SKM-1 treated with dmso at 0.1 percent for 144 hours (cell line): ENCODE measurements at regions not wholly inside any gene's neighbourhood (a gene's known extent, or its start where the extent isn't known, plus 50 kb on each side); places are given as distances from the start of the nearest gene placed in this dataset.

ENCODE experiments used
- DNase-seq: peaks from one replicate; lab custom pipeline; 2025; ENCODE audit not compliant: unreplicated experiment; lab: John Stamatoyannopoulos, UW

DNA sequence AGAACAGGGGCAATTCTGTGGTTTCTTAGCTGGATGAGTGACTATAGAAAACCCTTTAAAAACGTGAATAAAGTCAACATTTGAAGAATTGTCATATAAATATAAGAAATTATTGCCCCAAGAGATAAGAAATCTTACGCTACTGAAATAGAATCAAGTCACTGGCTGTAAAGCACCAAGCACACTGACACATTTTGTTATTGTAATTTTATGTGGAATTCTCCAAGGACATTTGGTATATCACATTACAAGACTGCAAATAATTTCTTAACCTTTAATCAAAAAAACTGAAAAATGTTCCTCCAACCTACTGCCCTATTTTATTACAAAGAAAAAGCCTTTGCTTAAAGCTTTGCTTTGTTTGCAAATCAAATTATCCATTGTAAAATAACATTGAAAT, 383.3 kb downstream of the IPMK start:
- DNase-seq = no peak

DNA sequence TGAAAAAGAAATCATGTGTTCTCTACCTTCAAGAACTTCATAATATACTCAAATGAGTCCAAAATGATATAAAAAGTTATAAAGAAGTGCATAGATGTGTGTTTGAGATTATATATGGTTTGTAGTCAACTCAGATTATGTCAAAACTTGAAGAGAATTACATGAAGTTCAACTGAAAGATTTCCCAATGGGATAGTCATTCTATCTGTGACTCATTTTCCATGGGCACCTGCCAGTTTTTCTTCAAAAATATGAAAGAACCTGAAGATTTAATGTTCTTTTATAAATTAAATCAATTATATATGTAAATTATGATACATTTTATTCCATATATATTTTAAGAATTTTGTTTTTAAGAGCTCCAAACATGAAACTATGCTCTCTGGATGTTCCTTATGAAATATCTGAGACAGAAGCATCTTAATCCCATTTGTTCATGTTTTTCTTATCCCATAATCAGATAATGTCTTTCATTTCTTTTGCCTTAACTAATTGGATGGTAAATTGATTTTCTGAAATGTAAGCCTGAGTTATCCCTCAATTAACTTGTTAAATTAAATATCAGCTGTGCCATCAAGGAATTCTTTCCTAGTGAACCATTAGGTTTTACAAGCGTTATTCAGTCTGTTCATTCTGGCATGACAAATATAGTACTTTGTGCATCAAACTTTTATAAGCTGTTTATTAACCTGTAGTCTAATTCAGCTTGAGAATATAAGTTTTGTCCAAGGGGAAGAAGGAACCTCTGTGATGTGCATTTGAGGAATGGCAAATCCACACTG, 387.1 kb downstream of the IPMK start:
- DNase-seq = no peak

DNA sequence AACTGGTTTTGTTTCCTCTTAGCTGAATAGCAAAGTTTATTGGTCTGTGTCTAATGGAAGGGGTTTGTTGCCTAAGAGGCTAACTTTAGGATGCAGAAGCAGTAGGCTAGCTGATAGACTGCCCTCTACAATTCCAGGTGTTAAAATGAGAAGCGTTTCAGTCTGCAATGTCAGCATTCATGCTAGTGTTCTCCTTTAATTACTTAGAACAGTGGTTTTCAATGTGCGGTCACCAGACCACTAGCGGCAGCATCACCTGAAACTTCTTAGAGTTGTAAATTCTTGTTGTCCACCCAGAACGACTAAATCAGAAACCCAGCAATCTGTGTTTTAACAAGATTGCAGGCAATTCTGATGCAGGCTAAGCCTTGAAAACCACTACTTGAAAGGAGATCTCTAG, 392.9 kb downstream of the IPMK start:
- no peak for DNase-seq

DNA sequence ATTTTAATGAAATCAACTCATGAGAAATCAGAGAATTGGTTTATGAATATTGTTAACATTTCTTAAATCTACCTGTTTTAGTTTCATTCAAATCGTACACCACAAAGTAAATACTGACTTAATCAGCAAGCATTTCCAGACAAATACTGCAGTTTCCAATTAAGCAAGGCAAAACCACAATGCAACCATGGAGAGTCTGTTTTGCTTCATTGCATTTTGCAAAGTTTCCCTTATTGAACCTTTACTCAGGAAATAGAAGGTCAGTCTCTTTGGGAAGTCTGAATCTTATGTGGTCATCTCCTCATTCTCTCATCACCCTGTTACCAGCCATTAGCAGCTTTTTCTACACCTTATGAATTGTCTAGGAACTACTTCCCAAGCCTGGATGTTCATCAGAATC, 400.5 kb downstream of the IPMK start:
- DNase-seq = no peak

DNA sequence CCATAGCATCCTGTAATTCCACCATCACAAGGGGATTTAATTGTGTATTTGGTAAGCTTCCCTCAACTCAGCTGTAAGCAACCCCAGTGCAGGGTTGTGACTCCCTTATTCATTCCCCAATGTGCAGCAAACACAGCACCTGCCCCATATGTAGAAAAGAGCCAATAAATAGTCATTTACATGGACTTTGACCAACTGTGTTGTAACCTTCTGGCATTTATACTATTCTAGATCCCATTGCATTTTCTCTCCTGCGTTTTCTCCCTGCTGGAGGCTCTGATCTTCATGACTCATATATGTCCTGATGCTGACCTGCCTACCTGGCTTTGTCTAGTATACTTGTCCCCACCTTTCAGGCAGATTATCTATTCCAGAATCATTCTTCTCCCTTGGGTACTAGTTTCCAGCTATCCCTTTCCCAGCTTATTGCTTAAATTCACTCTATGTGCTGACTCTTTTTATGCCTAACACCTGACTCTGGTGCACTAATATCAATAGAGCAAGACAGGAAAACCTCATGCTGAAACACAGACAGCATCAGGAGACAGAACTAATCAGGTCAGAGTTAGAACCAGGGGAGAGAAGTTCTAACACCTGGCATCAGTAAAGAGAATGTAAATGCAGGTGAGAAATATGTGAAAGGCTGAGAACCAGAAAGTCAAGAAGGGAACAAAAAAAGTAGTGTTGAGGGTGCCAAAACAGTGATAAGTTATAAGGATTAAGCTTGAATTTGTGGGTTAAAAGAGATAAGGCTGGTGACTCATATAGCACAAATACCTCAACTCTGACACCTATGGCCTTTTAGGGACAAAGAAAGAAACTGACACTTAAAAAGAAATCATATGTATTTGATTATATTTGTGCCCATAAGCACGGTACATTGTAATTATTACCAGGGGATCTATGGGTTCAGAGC, 402.7 kb downstream of the IPMK start:
- DNase-seq = no peak

DNA sequence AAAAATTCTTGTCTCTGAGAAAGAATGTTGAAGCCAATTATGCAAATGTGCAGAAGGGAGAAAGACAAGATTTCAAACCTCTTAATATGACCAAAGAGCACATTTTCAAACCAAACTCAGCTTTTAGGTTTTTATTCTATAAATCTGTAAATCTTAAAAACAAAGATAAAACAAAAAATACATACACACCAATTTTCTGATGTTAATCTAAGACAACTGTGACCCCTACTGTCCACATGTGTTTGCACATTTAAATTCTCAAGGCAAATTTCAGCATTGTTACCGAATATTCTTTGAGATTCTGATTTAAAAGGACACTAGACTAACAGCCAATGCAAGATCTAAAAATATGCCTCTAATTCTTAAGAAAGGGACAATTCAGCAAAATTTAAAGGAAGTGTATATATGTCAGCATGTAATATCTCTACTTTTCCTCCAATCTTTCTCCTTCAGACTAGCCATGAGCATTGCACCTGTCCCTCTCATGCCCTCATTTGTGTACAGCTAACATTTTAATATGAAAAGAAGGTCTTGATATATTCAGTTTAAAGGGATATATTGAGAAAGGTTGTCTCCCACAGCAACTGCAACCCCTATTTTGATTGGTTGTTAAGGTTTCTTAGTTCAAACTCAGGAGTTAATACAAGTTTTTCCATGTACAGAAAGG, 417.9 kb downstream of the IPMK start:
- no peak for DNase-seq

DNA sequence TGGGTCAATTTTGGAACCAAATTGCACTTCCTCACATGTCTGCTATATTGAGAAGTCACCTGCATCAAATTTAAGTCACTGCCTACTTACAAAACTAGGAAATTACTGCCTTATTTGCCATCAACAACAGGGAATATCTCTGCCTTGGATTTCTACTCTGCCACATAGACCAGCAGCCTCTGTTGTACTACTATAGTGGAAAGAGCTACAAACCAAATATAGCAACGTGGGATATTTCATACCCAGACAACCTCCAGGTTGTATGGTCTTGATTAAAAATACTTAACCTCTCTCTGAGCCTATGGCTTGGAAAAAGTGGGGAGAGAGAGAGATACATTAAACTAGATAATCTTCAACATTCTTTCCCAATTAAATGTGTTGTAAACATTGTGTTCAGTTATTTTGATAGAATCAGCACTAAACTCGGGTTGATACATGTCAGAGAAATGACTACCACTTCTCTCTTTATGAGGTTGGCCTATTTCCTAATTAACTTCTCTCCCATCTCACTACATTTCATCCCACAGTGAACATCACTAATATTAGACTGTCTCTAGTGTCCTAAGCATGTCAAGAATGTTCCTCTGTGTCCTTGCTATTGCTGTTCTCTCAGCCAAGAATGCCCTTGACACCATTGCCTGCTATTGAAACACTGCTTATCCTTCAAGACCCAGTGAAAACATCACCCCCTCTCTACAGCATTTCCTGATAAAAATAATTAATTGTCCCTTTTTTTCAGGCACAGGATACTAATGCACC, 421.2 kb downstream of the IPMK start:
- DNase-seq = no peak

DNA sequence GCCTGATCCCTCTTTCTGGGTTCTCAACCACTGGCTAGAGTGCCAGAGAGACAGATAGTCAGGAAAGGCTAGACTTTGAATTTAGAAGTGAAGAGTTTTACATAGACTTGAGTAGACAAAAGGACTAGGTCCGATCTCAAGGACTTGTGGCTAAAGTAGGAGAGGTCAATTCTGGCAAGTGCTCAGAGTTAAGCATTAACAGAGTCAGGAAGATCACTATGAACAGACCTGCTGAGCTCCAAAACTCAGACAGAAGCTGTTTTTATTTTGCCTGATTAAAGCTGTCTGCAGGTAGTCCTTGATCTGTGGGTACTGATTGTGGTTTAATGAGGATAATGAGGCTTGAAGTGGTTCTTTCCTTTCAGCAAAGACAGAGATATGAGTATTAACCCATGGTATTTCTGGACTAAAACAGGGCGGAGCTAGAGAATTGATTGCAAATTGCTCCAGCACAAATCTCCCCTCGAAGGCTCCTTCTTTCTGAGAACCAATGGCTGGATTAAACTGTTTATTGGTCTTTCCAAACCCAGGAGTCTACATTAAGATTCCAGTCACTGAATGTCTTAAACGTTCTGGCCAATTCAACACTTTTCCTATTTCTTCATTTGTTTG, 423.2 kb downstream of the IPMK start:
- DNase-seq = no peak

DNA sequence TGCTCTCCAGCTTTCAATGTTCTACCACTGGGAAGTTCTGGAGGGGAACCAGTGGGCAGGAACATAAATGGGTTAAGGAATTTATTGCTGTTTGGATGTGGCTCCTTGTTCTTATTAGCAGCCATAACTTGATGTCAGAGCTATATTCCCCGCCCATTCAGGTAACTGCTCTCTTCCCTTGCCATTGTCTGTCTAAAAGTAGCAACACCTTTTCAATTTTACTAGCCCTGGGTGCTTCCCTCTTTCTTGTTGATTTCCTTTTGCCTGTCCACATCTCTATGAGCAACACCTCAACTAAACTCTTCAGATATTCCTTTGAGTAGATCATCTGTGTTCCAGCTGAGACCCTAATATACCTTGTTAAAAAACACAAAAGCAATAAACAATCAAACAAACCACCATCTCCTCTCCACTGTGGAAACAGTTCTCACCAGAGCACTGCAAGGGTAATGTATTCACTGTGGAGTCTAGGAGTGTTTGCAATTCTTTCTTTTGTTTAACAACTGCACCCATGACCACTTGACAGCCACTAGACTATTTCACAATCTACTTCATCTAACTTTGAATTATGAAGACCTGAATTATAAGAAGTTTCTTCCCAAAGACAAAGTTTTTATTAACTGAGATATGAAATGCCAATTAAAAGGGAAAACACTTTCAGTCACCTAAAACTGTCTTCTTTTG, 436.7 kb downstream of the IPMK start:
- no peak for DNase-seq

DNA sequence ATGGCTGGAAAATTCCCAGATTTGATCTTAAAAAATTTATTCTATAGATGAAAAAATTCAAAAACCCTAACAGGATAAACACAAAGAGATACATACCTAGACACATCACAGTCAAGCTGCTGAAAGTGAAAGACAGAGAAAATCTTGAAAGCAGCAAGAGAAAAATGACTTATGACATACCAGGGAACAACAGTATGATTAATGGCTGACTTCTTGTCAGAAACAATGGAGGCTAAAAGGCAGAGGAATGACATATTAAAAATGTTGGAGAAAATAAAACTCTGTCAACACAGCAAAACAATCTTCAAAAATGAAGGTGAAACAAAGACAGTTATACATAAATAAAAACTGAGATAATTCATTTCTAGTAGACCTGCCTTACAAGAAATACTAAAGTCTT, 442.7 kb downstream of the IPMK start:
- no peak for DNase-seq

DNA sequence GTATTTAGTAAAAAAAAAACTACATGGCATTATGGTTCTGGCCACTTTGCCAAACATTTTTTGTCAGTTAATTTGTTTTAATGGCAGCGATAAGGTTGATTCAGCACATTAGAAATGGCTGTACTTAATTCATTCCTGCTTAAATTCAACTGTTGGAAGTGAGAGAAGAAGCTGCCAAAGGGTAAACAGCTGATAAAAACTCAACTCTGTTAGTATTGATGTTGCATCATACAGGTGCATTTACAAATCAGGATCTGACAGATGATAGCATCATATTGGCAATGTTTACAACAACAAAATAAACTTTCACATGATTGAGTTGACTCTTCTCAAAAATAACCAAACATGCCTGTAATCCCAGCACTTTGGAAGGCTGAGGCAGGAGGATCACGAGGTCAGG, 444.3 kb downstream of the IPMK start:
- no peak for DNase-seq

DNA sequence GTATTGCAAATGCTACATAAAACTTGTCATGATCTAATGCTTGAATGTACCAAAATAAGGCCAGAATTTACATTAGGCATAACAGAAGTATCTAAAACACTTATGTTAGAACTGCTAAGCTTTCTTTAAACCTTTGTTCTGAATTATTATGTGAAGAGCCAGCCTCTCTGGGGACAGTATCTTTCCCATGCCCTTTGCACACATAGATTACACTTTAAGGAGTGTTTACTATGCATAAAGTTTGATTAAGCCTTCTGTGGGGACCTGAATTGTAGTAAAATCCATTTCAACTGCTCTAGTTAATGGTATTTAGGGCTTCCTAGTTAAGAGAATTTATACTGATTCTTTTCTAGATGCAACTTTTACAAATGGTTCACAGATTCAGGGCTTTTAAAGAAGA, 444.7 kb downstream of the IPMK start:
- DNase-seq = no peak

DNA sequence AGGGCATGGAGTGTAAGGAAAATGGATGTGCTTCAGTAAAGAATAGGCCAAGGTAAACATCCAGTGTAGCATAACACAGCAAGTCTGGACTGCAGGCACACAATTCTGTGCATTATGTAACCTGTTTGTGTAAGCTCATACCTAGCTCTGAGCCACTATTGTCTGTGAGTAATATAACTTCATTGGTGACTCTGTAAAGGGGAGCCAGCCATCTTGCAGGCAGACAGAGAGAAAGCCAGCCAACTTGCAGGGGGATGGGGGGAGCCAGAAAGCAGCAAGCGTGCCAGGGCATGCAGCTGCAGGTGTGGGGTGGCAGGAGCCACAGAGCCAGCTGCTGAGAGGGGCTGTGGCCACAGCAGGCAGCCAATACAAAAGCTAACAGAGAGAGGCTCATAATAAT, 449.2 kb downstream of the IPMK start:
- DNase-seq = no peak

DNA sequence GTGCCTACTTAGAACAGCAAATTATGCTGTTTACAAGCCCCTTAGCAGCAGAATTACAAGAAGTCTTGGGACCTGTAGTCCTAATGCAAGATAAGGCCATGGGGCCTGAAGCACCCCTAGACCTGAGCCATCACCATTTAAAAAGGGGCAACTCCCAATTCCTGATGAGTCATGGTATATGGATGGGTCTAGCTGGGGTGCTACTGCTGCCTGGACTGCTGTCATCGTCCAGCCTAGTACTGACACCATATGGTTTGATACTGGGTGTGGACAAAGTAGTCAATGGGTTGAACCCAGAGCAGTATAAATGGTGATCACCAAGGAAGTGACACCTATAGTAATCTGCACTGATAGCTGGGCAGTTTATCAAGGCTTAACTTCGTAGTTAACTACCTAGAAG, 450.0 kb downstream of the IPMK start:
- no peak for DNase-seq

DNA sequence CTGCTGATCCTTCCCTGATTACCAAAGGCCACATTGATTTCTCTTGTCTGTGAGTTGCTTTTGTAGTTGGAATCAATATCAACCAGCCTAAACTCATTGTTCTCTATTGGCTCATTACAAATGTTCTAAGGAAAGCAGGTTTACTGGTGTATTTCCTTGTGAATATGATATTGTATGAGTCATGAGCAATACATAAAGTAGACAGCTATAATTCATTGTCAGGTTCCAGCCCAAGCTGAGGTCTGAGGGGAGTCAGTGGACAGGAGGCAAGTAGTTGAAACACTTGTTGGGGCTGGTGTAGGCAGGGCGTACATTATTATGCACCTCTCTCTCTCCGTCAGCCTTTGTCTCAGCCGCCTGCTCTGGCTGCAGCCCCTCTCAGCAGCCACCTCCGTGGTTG, 451.7 kb downstream of the IPMK start:
- DNase-seq = no peak

DNA sequence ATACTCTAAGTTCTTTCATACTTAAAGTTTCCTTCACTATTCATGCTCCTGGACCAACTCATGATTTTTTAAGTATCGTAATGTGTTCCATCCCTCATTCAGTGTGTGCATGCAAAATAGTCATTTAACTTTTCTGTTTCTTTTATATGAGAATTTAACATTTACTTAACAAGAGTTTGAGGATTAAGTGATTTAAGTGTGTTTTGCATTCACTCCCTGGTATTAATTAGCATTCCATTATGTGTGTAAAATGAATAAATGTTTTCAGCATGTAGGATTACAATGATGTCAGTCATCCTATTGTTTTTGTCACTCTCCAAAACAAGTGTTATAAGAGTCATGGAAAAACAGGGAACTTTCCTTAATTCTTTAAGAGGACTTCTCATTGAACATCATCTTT, 457.7 kb downstream of the IPMK start:
- no peak for DNase-seq

DNA sequence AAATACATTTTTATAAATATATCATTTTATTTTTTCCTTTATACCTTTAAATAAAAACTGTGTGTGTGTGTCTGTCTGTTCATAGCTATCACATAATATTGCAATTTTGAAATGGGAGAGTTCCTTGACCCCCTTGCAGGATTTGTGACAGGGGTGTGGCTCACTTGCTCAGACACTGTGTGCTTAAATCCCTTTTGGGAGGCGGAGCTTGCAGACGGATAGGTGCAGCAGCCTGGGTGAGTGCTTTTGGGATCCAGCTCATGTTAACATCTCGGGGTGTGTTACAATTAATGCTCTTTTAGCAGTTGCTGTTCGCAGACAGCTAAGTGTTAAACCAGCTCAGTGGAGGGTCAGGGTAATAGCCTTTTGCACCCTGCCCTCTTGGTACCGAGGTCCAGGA, 459.8 kb downstream of the IPMK start:
- DNase-seq = no peak

DNA sequence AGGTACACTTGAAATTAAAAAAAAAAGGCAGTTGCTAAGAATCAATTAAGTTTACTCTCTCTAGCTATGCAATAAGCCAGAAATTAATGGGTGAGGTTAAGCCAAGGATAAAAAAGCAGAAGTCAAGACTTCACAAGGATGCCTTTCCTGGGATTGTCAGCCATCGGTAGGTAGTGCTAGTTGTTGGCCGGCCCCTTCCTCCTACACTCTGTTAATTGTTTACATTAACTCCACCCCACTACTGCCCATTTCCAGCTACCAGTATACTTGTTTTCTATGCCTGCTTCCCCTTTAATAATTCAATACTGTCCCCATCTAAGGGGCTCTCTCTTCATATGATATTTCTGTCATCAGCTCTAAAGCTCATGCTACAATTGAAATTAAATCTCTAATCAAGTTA, 461.0 kb downstream of the IPMK start:
- DNase-seq = no peak

DNA sequence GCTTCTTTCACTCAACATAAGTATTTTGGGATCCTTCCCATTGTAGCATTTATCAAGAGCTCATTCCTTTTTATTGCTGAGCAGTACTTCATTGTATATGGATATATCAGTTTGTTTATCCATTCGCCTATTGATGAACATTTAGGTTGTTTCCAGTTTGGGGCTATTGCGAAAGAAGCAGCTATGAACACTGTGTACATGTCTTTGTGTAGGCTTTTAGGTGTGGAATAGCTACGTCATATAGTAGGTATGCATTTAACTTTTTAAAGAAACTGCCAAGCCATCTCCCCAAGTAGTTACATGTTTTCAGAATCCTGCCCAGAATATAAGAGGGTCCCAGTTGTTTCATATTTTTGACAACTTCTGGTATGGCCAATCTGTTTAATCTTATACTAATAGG, 468.1 kb downstream of the IPMK start:
- no peak for DNase-seq

DNA sequence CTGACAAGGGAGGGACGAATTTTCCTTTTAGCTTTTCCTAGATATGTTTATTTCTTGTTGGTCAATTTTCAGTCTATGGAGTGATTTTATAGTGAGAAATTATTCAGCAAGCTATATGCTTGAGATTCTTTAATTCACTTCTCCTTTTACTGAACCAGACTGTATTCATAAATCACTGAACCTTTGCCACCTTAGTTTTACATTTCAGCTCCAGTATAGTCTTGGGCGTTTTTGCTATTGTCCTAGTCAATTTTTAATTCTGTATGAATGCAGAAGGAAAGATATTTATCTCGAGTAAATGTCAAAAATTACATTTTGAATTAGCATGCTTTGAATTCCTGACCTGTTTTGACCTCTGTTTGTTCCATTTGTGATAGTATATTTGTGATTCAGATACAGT, 468.9 kb downstream of the IPMK start:
- no peak for DNase-seq
